IMR-90 (cell line): ENCODE measurements at regions not wholly inside any gene's neighbourhood (a gene's known extent, or its start where the extent isn't known, plus 50 kb on each side); places are given as distances from the start of the nearest gene placed in this dataset.

ENCODE experiments used
- BHLHE40 ChIP-seq: fragments of 150-350 bp; IDR thresholded peaks from 2 replicates; pipeline ENCODE4 v1.6.1; 2016; ENCODE audit warnings: mild to moderate bottlenecking, low read depth, low read length
- MAZ ChIP-seq: IDR thresholded peaks from 2 replicates; pipeline ENCODE4 v1.6.1; 2012; ENCODE audit warnings: low read depth, mild to moderate bottlenecking, low read length, improper control_type of control experiment, moderate library complexity, borderline replicate concordance
- POLR2A ChIP-seq: IDR thresholded peaks from 2 replicates; pipeline ENCODE4 v1.6.1; 2012; ENCODE audit warnings: mild to moderate bottlenecking, low read depth, low read length
- RAD21 ChIP-seq: IDR thresholded peaks from 2 replicates; pipeline ENCODE4 v1.6.1; 2012; ENCODE audit warnings: low read length, improper control_type of control experiment
- RFX5 ChIP-seq: IDR thresholded peaks from 2 replicates; pipeline ENCODE4 v1.8.0; 2012; ENCODE audit warnings: low read depth, mild to moderate bottlenecking, low read length, moderate library complexity
- TF ChIP-seq, protein P1 (sequence below): conservative IDR thresholded peaks from 2 replicates; pipeline ENCODE4 v1.5.1; 2012; ENCODE audit warnings: mild to moderate bottlenecking, low read depth, low read length, improper control_type of control experiment

GRCh38 chr6:90960324-90960723, 373.5 kb upstream of the MAP3K7 start:
- TF ChIP-seq BHLHE40: no peak
- TF ChIP-seq POLR2A: no peak
- TF ChIP-seq RFX5: no peak
- TF ChIP-seq, protein P1, sequence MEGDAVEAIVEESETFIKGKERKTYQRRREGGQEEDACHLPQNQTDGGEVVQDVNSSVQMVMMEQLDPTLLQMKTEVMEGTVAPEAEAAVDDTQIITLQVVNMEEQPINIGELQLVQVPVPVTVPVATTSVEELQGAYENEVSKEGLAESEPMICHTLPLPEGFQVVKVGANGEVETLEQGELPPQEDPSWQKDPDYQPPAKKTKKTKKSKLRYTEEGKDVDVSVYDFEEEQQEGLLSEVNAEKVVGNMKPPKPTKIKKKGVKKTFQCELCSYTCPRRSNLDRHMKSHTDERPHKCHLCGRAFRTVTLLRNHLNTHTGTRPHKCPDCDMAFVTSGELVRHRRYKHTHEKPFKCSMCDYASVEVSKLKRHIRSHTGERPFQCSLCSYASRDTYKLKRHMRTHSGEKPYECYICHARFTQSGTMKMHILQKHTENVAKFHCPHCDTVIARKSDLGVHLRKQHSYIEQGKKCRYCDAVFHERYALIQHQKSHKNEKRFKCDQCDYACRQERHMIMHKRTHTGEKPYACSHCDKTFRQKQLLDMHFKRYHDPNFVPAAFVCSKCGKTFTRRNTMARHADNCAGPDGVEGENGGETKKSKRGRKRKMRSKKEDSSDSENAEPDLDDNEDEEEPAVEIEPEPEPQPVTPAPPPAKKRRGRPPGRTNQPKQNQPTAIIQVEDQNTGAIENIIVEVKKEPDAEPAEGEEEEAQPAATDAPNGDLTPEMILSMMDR: no peak
- no peak for TF ChIP-seq MAZ
- TF ChIP-seq RAD21: no peak
